HG03025 (cell line): ENCODE measurements at regions not wholly inside any gene's neighbourhood (a gene's known extent, or its start where the extent isn't known, plus 50 kb on each side); places are given as distances from the start of the nearest gene placed in this dataset.
"Not testable (repeated sequence)": the region's sequence is repeated elsewhere in the genome, so short reads cannot be mapped to it uniquely, and the experiment has no call there.

Experiments
- ATAC-seq: cut with Tn5 transposase; IDR thresholded peaks from one replicate; pipeline ENCODE4 v1.9.1; 2021; ENCODE audit warnings: mild to moderate bottlenecking, moderate library complexity; ENCODE audit not compliant: unreplicated experiment, low FRiP score

DNA sequence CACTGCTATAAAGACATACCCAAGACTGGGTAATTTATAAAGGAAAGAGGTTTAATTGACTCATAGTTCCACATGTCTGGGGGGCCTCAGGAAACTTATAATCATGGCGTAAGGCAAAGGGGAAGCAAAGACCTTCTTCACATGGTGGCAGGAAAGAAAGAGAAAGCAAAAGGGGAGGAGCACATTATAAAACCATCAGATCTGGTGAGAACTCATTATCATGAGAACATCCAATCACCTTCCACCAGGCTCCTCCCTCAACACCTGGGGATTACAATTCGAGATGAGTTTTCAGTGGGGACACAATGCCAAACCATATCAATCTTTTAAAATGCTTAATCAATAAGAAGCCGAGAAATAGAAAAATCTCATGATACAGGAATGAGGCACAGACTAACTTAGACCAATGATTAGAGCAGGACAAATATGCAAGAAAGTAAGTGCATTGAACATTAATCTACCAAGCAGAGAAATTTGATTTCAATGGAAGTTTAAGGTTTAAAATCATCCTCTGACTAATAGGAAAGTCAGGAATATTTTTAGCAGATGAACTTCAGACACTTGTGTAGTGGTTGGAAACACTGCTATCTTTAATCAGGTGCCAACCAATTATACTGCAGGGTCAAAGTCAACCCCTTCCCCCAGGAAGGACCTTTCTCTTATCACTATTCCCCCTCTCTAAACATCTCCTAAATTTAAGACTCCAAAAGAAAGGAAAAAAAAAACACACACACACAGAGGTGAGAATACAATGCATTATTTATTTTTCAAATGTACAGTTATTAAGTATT lies 259.2 kb downstream of the IRS1 start:
- no peak for ATAC-seq

DNA sequence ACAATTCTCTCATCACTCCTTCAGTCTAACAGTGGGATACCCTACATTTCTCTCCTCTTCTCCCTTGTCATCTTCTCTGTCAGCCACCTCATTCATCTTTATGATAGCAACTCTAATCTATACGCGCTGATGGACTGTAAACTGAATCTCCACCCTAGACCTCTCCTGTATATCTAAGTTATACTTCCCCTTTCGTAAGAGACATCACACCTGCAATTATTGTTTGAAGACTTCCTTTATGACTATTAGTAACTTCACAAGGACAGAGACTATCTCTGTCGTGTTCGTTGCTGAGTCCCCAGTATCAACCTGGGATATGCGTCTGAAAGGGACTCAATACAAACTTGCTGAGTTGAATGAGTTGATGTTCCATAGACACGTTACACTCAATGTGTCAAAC lies 263.2 kb downstream of the IRS1 start:
- ATAC-seq, result no peak

DNA sequence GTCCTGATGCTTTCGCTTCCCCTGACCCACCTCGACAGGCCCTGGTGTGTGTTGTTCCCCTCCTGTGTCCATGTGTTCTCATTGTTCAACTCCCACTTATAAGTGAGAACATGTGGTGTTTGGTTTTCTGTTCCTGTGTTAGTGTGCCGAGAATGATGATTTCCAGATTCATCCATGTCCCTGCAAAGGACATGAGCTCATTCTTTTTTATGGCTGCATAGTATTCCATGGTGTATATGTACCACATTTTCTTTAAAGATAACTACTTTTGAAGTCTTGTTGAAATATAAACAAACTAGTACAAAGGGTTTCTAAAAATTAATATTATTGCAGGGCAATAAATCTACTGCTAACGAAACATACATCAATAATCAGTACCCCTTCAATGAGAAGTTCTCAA lies 266.6 kb downstream of the IRS1 start:
- not testable (repeated sequence) for ATAC-seq

DNA sequence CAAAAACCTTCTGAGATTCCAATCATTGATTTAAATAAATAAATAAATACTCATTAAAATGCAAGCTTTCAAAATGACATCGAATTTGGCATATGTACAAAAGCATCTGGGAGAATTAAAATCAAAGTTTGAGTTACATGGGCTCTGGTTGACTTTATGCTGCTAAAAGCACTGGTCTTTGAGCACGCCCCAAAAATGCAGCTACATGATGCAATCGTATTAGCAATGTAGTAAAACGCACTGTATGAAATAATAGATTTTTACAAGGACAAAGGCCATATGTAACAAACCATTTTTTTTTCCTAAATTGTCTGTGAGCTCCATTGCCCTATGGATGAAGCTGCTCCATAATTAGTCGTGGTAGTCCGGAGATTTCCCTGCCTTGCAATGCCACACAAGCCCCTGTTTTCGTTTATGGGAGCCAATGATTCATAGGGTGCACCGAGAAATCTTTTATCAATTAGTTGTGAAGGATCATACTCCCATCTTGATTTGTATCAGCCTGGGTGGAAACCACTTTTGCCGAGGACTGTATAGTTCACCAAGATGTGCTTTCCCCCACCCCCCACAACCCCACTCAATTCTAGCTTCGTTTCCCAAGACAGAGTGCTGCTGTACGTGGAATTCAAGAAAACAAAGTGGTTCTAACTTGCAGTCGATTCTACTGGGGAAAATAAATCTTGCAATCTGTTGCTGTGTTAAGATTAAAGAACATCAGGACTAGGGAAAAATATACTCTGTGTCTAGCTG lies 268.4 kb downstream of the IRS1 start:
- no peak for ATAC-seq

DNA sequence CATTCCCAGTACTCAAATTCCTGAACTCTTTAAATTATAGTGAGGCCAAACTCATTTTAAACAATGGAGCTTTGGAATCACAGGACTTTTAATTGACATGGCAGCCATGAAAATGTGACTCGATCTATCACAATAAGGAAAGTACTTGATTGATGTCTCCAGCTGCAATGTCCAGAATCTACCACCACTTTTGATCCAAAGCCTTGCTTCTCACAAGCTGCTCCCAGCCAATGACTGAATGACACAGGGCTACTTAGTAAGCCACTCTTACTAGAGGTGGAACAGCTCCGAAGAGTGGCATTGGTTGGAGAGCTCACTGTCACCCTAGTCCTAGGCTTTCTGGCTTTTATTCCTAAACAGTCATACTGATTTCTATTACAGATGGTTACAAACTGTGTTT lies 270.1 kb downstream of the IRS1 start:
- ATAC-seq, result no peak

DNA sequence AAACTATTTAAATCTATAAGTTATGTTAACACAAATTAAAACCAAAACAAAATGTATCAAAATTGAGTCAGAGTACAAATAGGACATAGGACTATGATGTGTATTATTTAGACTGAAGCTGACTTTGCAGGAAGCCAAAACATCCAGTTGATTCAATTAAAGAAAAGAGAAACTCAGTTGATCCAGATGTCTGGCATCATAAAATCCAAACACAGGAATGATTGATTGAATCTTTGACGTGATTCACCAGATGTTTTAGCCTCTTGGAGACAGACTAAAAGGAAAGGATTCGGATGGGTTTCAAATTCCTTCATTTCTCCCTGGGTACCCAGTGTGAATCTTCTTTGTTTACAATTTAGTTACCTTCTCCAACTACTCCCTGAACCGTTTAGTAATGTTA lies 272.9 kb downstream of the IRS1 start:
- ATAC-seq, result no peak

DNA sequence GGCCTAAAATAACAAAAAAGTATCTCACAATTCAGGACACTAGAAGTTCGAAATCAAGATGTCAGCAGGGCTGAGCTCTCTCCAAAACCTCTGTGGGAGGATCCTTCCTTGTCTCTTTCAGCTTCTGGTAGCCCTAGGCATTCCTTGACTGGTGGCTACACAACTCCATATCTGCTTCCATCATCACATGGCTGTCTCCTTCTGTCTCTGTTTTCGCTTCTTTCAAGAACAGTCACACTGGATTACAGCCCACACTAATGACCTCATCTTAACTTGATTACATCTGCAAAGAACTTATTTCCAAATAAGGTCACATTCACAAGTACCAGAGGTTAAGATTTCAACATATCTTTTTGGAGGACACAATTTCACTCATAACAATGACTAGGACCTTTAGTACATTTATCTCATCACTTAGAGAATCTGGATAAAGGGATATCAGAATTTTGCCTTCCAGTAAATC lies 275.2 kb downstream of the IRS1 start:
- no peak for ATAC-seq

DNA sequence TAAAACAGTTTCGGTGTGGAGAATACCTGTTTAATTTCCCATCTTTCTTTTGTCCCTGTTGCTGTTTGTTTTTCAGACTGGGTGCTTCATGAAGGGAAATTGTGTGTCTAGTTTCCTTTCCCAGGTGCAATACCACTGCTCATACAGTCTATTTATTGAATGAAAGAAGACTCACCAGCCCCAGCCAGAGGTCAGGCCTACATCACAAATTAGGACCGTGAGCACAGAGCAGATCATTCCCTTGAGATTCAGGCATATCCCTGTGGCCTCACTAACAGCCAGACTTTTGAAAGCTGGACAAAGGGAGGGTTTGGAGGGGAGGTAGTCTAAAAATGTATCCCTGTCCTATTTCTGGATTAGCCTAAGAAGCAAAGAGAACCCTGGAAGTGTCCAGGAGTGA lies 278.9 kb downstream of the IRS1 start:
- ATAC-seq, result no peak

DNA sequence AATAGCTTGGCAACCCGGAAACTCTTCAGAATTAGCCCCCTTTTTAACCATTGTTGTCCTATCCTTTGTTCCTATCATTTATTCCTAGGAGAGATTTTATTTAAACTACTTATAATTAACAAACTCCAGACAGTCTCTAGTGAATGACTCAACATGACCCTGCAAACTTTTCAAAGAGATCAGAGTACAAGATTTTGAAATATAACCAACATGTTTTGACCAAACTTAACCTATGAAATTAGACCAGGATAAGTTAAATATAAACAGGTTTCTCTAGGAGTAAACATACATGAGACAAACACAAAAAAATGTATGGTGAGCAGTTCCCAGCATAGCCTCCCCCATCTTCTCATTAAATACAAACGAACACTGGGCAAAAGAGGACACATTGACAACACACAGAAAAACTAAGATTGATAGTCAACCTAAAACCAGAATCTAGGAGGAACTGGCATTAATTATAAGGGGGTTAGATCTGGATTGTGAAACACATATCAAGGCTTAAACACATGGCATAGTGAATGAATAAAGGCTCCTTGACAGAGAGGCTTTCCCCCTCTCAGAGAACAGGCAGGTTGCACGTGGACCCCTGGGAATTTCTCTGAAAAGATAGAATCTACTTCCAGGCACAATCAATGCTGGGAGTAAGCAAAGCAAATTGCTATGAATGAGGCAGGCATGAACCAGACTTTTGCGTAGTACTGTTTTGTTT lies 284.1 kb downstream of the IRS1 start:
- no peak for ATAC-seq

DNA sequence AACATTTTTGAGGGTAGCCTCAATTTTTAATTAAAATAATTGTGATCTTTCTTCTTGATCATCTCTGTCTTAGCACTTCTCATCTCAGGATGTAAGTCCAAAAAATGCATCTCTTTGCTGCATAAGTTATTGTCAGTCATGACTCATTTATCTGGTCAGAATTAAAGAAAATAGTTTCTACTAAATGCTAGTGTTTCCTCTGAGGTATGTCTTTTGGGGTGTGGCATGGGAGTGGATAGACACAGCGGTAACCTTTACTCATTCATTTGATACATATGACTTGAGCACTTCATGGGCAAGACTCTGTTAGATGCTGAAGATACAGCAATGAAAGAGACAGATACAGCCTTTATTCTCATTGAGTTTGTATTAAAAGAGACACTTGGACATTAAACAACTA lies 284.7 kb downstream of the IRS1 start:
- no peak for ATAC-seq

DNA sequence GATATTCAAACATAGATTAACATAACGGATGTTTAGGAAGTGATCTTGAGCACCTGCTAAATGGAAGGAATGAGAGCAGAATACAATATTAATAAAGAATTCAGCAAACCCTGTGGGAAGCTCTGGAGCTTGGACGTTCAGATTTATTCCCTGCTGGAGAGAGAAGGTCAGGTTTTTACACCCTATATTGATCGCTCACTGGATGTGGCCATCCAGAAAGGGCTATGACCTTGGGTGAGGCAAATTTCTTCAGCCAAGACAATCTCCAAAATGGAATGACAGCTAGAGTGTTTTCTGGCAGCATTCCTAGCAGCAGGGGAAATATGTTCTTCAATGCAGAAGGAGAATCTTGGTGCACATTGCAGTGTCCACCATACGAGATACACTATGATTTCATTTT lies 288.3 kb downstream of the IRS1 start:
- ATAC-seq, result no peak

DNA sequence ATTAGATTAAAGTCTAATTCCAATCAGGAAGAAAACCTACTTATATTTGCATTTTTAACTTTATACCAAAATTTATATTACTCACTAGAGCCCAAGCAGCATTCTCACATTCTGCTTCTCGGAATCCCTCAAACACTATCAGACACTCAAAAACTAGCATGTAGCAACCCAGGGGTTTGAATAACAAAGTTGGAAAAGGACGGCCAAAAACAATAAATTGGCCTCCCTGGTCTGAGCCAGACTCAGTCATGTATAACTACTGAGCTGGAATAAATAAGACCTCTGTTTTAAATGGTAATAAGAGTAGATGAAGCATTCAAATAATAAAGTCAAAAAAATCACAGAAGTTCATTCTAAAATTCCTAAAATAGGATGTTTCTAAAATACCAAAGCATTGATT lies 290.9 kb downstream of the IRS1 start:
- ATAC-seq, result no peak

DNA sequence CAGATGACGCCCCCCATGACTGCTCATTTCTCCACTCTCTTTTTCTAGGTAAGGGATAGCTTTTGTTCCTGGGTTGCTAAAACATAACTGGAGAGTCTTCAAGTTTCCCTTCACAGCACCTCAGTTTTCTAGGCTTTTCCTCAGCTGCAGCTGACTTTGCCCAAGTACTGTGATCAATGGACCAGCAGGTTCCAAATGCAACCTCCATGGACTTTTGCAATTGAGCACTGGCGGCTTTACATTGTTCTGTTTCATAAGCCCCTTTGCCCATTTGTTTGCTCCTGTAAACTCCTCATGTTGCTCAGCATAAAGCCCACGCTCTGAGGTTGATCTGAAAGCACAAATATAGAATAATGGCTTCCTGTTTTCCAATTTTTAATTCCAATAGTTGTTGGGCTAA lies 291.6 kb downstream of the IRS1 start:
- ATAC-seq, result no peak

DNA sequence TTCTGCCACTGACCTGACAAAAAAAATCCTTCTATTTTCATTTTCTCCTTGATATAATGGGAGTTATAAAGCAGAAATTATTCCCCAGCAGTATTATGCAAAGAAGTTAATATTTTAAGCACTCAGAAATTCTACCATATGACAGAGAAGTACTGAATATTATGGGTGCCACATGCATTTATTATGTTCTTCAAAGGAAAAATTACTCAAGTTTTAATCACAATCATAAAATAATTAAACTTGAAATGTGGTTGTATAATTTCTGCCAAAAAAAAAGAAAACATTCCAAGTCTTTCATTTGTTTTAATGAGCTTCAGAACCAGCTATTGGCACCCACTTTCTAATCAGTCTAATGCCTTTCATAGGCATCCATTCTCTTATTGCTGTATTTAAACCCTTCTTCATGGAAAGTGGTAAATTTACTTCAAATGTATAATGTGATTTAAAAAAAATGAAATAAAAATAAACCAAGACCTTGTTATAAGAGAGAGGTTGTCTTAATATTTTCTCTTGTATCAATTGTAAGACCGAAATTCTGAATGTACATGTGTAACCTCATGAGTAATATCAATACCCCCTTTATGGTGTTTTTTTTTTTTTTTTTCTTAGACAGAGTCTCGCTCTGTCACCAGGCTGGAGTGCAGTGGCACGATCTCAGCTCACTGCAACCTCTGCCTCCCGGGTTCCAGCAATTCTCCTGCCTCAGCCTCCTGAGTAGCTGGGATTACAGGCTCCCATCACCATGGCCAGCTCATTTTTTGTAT lies 302.3 kb downstream of the IRS1 start:
- ATAC-seq, result no peak

DNA sequence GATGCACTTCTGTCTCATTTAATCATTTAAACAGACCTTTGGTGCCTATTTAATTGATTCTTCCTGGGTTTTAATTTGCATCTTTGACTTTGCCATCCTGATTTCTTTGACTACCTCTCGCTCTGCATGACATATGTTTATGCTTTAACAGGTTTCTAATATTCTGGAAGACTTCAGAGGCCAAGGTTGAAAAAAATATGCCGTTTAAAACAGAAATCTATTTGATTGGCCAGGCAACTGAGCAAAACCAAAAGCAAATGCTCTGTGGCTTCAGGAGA lies 303.4 kb downstream of the IRS1 start:
- no peak for ATAC-seq

DNA sequence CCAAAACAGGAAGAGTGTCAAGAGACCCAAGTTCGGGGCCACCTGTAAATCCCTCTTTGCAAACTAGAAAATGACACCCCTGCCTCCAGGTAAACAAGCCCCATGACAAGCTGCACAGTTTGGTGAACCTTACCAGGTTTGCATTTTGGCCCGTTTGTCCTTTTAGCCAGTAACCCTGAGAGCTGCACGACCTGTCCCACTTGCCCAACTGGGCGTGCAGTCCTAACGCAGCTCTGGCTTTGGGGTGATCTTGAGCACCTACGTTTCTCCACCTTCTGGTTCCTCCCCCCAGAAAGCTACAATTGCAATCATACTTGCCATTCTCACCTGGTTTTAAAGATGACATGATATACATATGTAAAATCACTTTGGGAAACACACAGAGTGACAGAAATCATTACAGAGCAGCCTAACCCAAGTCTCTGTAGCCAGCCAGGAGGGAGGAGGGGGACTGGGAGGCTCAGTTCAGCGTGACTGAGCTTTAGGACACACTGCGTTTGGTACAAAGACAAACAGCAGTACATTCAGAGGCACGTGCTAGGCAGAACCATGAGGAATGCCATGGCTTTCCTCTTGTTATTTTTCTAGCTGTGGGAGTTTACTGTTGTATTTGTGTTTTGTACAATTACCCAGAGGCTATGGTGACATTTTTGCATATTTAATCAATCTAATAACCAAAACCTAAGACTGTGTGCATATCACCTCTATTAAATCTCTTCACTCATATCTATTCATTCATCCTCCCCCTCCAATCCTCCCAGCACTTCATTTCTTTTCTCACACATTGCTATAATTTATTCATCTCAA lies 304.0 kb downstream of the IRS1 start:
- ATAC-seq, result no peak

DNA sequence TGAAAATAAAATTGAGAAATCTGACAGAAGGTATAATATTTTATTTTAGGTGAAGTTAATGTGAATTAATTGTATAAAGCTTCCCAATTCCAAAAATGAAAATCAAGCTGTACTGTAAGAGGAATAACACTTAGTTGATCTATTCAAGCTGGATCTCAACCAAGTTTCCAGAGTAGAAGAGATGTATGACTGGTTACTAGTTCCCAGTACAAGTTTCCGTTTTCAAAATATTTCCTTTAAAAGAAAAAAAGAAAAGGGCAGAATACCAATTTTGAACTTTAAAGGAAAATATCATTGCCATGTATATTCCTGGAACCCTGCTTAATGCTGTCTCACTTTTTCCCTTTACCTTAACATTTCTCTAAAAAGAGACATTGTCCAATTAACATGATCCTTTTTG lies 308.5 kb downstream of the IRS1 start:
- no peak for ATAC-seq

DNA sequence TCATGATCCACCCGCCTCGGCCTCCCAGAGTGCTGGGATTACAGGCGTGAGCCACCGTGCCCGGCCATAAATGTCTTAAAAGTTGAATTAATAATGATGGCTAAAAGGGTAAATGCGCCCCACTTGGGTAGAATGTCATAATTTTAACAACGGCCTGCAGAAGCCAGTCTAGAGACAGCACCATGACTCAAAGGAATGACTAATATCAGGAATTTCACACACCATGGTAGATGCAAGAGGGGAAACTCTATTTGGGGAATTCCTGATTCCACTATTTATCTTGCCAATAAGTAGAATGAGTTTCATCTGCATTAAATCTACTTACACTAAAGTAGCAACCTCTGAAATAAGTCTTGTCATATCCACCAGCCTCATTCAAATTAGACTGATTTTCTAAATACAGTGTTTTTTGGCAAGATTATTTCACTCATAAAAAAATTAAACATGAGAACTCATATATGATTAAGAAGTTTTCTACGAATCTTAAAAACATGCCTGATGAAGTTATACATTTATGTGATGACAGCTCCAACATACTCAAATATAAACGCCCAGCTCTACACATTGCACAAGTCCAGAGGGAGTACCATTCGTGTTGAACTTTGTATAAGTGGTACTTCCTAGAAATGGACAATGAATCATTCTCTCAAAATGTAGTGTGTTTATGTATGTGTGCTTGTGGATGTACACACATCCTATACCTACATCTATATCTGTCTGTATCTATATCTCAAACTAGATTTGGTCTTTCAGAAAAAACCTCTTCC lies 309.7 kb downstream of the IRS1 start:
- no peak for ATAC-seq

DNA sequence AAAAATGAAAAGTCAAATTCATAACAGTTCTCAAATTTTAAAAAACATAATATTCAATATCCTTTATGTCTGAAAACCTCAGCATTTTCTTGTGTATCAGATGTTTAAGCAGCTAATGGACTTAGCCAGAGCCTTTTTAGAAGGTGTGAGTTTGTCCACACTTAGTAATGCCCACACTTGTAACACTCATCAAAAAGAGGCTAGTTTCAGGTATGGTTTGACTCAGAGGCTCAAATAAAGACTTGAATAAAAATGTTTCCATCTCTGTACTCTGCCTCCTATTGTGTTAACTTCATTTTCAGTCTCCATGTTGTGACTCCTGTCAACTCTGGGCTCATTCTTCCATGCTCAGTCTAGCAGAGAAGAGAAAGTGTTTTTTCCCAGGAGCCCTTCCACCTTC lies 311.6 kb downstream of the IRS1 start:
- ATAC-seq, result no peak
